ENCODE measurements at regions not wholly inside any gene's neighbourhood (a gene's known extent, or its start where the extent isn't known, plus 50 kb on each side); places are given as distances from the start of the nearest gene placed in this dataset.

DNA sequence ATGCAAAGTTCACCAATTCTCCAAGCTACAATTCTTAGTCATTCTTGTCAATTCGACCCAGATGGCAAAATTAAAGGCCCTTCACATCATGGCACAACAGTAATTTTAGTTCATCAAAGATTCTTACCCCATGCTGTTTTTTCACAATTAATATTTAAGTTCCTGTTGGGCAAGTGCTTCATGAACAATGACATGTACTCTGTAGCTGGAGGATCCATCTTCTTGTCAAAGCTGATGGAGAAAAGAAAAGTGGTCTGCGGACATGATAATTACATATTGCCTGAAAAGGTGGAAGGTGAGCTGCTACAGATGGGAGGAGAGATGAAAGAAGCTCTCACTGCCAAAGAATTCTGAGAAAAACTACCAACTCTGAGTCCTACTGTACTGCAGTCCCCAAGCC is 1370.3 kb upstream of the SLC10A2 start:
- H3K36me3 ChIP-seq (ENCODE audit: low read depth), result no peaks in the 10 kb centered on the region
- H3K4me3 ChIP-seq, result no peak overlapping the region
- H3K9me3 ChIP-seq, result no peaks in the 10 kb centered on the region
- no peaks in the 10 kb centered on the region for H3K4me1 ChIP-seq (ENCODE audit: low read depth)
- DNase-seq, result no peak
- intact Hi-C loops (cut with DNase I, micrococcal nuclease), result no loop called here
- TF ChIP-seq, protein P1, sequence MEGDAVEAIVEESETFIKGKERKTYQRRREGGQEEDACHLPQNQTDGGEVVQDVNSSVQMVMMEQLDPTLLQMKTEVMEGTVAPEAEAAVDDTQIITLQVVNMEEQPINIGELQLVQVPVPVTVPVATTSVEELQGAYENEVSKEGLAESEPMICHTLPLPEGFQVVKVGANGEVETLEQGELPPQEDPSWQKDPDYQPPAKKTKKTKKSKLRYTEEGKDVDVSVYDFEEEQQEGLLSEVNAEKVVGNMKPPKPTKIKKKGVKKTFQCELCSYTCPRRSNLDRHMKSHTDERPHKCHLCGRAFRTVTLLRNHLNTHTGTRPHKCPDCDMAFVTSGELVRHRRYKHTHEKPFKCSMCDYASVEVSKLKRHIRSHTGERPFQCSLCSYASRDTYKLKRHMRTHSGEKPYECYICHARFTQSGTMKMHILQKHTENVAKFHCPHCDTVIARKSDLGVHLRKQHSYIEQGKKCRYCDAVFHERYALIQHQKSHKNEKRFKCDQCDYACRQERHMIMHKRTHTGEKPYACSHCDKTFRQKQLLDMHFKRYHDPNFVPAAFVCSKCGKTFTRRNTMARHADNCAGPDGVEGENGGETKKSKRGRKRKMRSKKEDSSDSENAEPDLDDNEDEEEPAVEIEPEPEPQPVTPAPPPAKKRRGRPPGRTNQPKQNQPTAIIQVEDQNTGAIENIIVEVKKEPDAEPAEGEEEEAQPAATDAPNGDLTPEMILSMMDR (IDR thresholded peaks at IDR 0.05), result no peak
- ATAC-seq, result no peak

DNA sequence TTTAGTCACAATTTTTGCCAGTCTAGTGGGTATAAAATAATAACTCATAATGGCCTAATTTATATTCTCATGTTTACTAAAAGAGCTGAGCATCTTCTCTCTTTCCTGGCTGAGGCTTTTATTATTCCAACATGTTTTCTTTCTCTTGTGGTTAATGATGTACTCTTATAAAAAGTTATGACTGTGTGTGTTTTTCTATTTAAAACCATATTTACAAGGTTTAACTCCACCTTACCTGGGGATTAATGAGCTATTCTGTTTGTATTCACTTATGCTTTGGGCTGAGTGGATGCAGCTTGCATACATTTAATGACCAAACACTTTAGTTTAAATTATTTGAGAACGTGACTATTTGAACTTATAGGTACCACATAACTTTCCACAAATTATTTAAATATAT is 1365.7 kb upstream of the SLC10A2 start:
- no peaks in the 10 kb centered on the region for H3K36me3 ChIP-seq (ENCODE audit: low read depth)
- DNase-seq (no peak), ATAC-seq (no peak)
- H3K4me1 ChIP-seq (ENCODE audit: low read depth), result no peaks in the 10 kb centered on the region
- TF ChIP-seq, protein P1 (IDR thresholded peaks at IDR 0.05), result no peak
- intact Hi-C loops (cut with DNase I, micrococcal nuclease), result no loop called here
- H3K9me3 ChIP-seq, result no peaks in the 10 kb centered on the region
- no peak overlapping the region for H3K4me3 ChIP-seq

- H3K36me3 ChIP-seq (ENCODE audit: low read depth), result no peaks in the 10 kb centered on the region
- no peaks in the 10 kb centered on the region for H3K9me3 ChIP-seq
- TF ChIP-seq, protein P1 (IDR thresholded peaks at IDR 0.05), result no peak
- no peaks in the 10 kb centered on the region for H3K4me1 ChIP-seq (ENCODE audit: low read depth)
- intact Hi-C loops (cut with DNase I, micrococcal nuclease), result no loop called here
- ATAC-seq, result no peak
- no peak for DNase-seq
- no peak overlapping the region for H3K4me3 ChIP-seq
Observed at GRCh38 chr13:104426435-104426834, 1360.2 kb upstream of the SLC10A2 start.

- Histone ChIP-seq H3K4me3 (no peak overlapping the region), H3K9me3 (no peaks in the 10 kb centered on the region), H3K36me3 (ENCODE audit: low read depth) (no peaks in the 10 kb centered on the region), H3K4me1 (ENCODE audit: low read depth) (no peaks in the 10 kb centered on the region)
- no peak for DNase-seq
- TF ChIP-seq, protein P1 (IDR thresholded peaks at IDR 0.05), result no peak
- ATAC-seq, result no peak
- intact Hi-C loops (cut with DNase I, micrococcal nuclease), result no loop called here
Observed at GRCh38 chr13:104422668-104423067, 1356.5 kb upstream of the SLC10A2 start.

- Histone ChIP-seq H3K4me3 (no peak overlapping the region), H3K9me3 (no peaks in the 10 kb centered on the region), H3K4me1 (ENCODE audit: low read depth) (no peaks in the 10 kb centered on the region), H3K36me3 (ENCODE audit: low read depth) (no peaks in the 10 kb centered on the region)
- TF ChIP-seq, protein P1 (IDR thresholded peaks at IDR 0.05), result no peak
- intact Hi-C loops (cut with DNase I, micrococcal nuclease), result no loop called here
- no peak for DNase-seq
- no peak for ATAC-seq
Observed at GRCh38 chr13:104416973-104417372, 1350.8 kb upstream of the SLC10A2 start.

- no peaks in the 10 kb centered on the region for H3K36me3 ChIP-seq (ENCODE audit: low read depth)
- TF ChIP-seq, protein P1 (IDR thresholded peaks at IDR 0.05), result no peak
- DNase-seq (no peak), ATAC-seq (no peak)
- H3K4me1 ChIP-seq (ENCODE audit: low read depth), result no peaks in the 10 kb centered on the region
- H3K4me3 ChIP-seq, result no peak overlapping the region
- intact Hi-C loops (cut with DNase I, micrococcal nuclease), result no loop called here
- no peaks in the 10 kb centered on the region for H3K9me3 ChIP-seq
Observed at GRCh38 chr13:104414771-104415170, 1348.6 kb upstream of the SLC10A2 start.
